NCI-H1048 (cell line): ENCODE measurements at regions not wholly inside any gene's neighbourhood (a gene's known extent, or its start where the extent isn't known, plus 50 kb on each side); places are given as distances from the start of the nearest gene placed in this dataset.

ENCODE experiments used
- DNase-seq: peaks from one replicate; lab custom pipeline; 2025; lab: John Stamatoyannopoulos, UW

DNA sequence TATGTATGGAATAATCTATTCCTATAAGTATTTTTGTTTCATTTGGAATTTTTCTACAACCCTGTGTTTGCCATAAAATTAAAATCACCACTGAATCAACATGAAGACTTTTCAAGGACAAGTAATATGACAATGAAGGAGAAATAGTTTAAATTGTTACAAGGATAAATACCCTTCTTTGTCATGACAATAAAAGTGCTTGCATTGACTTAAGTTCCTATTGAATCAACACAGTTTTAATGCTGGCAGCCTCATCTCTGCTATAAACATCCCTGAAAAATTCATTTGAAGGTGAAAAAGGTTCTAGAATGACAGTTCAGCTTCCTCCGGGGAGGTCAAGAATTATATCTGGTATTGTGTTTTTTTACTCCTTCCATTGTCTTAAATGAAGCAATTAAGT is 1105.1 kb upstream of the CDH9 start:
- DNase-seq, result no peak

DNA sequence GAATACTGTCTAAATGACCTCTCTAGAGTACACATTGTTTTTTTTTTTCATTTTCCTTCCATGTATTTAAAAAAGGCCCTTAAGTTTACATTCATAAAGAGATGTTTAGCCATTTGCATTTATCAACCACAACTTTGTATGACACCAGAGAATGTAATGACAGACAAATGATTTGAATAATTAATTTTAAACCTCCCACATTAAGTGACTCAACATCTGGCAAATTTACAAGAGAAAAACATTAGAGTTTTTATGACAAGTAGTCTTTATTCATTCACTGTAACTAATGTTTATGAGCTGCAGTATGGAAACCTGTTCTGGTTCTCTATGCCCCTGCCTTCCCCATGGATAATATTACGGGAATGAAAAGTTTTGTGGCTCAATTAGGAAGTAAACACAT is 1093.8 kb upstream of the CDH9 start:
- DNase-seq, result no peak

DNA sequence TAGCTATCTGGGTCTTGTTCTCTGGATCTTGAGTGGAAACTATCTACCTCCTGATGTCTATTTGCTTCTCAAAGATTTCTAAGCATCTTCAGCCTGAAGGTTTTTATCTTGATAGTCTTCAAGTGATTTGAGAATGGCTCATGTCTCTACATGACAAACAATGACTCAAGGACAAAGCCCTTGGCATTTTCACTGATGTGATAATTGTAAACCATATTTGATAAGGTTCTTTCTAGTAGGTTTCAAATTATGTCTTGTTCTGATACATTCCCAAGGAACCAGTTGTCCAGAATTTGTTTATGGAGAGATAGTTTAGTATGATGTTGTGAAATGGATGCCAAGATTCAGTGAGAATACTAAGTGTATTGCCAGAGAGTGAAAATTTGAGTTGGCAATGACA is 1079.3 kb upstream of the CDH9 start:
- DNase-seq, result no peak

DNA sequence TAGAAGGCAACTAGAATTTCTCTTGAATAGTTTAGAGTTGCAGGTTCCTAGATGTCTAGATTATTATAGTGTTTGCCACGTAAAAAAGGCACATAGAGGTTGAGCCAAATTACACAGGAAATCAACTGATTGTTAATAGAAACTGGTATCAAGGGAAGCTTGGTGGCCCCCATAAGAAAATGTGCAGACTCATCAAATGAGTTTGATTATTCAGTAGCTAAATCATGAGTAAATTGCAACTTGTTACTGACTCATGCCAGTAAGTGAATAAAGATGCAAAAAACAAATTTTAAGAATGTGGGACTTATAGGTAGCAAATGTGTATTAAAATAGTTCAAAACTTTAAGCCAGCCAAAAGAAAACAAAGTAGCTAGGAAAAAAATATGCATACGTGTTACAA is 1078.9 kb upstream of the CDH9 start:
- DNase-seq, result no peak

DNA sequence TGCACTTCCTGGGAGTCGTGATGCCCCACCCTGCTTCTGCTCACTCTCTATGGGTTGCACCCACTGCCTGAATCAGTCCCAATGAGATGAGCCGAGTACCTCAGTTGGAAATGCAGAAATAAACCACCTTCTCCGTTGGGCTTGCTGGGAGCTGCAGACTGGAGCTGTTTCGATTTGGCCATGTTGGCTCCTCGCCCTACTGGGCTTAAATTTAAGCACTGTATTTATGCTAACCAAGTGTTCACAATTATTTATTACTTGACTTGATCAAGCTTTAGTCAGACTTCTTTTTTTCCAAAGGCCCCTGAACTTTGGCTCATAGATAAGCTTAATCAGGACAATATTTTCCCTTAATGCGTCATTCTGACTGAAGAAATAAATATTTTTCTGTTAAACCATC is 1072.4 kb upstream of the CDH9 start:
- DNase-seq, result no peak

DNA sequence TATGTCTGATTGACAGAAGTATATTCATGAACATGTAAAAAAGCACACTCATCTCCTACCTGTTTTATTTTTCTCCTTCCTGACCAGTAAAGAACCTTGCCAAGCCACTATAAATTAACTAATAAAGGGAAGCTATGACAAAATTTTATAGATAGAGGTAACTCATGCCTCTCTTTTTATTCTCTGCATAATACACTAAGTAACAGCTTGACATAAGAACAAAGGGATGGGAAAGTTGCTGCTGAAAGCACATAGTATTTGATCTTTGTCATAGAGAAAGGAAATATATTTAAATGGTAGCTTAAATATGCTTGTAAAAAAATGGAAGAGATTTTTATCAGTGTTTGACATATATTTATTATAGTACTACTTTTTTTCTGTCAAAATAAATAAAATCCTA is 1065.7 kb upstream of the CDH9 start:
- no peak for DNase-seq

DNA sequence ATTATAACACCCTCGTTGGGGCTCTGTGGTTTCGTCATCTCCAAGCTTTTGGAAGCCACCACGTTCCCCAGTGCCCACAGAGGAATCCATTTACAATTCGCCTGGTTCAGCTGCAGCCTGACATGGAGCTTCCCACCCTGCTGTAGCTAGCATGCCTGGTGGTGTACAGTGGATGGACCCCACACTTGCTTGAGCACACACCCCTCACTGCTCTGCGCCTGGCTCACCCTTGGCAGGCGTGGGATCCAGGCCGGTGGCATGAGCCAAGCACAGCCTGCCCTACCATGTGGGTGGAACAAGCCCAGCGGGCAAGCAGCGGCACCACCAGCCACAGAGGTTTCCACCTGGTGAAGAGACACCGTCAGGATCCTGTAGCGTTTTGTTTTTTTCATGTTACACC is 1045.7 kb upstream of the CDH9 start:
- DNase-seq, result no peak

DNA sequence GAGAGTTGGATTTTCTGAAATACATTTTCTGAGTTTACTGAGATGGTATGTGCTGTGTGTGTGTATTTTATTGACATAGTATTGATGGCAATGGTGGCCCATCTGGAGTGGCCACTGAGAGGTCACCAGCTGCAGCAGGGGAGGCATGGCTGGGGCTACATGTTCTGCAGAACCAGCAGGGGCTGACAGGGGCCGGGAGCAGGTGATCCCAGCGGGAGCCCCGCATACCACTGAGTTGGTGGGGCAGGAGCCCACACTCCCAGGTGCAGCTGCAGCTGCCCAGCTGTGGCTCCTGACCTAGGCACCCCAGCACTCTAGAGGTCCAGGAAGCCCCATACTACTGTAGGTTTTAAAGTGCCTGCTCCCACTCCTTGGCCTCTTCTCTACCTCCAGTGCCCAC is 1044.2 kb upstream of the CDH9 start:
- no peak for DNase-seq

DNA sequence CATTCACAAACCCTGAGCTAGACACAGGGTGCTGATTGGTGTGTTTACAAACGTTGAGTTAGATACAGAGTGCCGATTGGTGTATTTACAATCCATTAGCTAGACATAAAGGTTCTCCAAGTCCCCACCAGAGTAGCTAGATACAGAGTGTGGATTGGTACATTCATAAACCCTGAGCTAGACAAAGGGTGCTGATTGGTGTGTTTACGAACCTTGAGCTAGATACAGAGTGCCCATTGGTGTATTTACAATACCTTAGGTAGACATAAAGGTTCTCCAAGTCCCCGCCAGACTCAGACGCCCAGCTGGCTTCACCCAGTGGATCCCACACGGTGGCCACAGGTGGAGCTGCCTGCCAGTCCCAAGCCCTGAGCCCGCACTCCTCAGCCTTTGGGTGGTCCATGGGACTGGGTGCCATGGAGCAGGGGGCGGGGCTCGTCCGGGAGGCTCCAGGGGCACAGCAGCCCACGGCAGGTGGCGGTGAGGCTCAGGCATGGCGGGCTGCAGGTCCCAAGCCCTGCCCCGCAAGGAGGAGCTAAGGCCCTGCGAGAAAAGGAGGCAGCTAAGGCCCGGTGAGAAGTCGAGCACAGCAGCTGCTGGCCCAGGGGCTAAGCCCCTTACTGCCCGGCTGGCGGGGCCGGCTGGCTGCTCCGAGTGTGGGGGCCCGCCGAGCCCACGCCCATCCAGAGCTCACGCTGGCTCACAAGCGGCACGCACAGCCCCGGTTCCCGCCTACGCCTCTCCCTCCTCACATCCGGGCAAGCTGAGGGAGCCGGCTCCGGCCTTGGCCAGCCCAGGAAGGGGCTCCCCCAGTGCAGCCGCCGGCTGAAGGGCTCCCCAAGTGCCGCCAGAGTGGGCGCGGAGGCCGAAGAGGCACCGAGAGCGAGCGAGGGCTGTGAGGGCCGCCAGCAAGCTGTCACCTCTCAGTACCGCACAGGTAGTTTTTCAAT is 1039.2 kb upstream of the CDH9 start:
- no peak for DNase-seq

DNA sequence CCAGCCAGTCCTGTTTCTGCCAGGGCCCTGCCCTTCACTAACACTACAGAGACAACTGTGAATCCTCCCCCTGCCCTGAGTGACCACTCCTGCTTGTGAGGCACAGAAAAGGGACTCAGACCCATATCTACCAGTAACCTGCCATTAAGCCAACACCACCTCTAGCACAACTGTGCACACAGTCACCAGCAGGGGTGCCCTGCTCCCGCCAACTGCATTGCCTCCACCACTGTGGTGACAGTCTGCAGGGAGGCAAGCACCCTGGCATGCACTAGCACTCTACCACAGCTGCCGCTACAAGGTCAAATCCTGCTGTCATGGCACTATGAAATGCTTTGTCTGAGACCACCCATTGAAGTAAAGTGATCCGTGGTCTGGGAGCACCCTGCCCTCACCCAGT is 1028.5 kb upstream of the CDH9 start:
- DNase-seq, result no peak

DNA sequence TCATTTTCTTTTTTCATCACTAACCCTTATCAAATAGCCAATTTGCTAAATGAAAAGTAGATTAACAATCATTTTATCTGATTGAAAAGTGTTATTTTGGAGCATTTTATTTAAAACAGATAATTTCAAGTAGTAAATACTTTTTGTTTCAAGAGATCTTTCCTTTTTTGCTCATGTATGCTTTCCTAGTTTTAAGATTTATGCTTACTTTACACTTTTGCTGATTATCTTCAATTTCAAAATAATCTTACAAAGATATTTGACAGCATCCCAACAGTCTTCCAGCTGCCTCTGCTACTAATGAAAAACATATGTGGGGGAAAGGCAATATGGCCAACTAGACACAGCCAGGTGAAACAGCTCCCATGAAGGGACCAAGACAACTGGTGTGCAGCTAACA is 1027.3 kb upstream of the CDH9 start:
- no peak for DNase-seq

DNA sequence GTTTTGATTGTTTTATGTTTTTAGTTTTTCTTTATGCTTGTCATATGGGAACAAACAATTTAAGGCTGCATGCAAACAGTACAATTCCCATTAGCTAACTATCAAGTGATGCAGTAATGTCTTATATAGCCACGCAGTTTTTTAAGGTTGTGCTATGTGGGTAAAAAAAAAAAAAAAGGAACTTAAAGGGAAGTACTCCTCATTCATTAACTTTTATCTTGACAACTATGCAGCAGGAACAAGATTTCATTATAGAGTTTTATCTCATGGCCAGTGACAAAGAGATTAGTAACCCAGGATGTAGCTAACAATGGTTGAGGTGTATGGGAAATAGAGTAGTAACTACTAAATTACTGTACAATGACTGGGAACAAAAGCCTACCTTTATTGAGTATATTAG is 1008.2 kb upstream of the CDH9 start:
- no peak for DNase-seq

DNA sequence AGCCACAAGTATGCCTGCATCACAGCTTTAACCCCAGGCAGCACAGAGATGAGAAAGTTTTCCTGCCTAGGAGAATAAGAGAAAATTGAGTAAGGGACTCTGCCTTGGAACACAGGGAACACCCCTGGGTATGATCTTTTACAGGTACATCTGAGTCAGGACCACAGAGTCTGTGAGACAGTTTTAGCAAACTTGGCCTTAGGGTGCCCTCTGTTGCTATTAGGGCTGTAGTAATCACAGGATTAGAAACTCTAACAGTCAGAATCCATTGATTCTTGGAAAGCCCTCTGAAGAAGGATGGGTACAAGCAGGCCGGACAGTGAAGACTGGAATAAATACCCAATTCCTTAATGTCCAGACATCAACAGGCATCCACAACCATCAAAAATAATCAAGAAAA is 989.5 kb upstream of the CDH9 start:
- DNase-seq, result no peak

DNA sequence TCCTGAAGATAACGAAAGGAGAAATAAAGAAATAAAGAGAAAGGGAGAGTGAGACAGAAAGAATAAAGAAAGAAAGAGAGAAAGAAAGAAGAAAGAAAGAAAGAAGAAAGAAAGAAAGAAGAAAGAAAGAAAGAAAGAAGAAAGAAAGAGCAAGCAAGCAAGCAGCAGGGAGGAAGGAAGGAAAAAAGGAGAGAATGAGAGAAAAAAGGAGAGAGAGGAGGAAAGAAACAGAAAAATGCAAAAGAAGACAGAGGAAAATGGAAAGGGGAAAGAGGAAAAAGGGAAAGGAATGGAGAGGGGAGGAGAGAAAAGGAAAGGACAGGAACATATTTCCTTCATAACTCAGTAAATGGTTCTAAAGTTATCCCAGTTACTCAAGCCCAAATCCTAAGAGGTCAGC is 978.8 kb upstream of the CDH9 start:
- DNase-seq, result no peak

DNA sequence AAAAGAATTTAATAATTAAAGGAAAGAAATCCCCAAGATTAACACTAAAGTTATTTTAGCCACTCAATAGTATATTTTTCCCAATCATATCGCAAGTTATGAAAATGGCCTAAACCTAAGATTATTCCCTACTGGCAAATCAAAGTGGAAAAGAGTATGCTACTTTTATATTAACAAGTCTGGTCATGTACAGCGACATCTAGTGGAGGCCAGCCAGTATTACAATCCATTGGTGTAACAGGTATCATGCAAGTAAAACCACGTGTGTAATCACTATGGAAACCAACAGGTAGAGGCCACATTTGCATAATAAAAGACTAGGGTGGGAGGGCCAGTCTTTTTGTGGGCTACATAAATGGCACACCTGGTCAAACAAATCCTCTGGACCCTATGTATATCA is 976.4 kb upstream of the CDH9 start:
- no peak for DNase-seq

DNA sequence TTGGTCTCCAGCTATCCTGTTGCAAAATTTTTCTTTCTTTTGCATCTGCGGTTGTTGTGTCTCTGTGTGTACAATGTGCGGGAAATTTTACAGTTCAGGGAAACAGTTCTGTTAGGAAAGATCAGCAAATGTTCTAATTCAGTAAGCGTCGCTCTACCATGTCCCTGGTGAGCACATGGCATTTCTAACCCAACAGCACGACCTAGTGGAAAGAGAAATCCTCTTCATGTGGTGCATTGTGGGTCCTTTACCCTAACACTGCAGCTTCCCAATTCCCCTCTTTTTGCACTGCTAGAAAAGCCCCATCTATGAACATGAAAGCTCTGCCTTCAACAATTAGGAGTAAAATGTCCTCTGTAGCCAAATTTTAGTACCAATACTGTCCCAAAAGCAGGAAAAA is 974.2 kb upstream of the CDH9 start:
- no peak for DNase-seq

DNA sequence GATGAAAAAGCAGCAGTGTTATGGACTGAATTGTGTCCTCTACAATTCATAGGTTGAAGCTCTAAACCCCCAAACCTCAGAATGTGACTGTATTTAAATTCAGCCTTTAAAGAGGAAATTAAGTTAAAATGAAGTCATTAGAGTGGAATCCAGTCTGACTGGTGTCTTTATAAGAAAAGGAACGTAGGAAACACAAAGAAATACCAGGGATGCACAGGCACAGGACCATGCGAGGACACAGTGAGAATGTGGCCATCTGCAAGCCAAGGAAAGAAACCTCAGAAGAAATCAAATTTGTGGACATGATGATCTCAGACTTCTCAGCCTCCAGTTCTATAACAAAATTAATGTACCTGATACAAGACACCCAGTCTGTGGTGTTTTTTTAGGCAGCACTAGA is 971.2 kb upstream of the CDH9 start:
- DNase-seq, result no peak

DNA sequence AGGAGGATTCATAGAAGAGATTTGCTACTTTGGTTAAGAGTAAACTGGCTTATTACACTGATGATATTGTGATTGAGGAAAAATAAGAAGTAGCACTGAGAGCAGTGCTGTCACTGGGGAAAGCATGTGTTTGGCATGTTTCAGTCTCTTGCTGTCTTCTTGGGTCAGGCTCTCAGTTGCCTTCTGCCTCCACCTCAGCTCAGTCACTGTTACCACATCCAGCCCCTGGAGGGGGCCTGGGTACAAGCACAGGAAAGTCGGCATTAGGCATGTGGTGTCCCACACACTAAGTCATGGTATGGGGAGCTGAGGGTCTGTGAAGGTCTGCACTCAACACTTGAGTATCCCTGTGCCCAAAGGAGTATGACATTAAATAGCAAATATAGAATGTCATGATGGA is 958.3 kb upstream of the CDH9 start:
- DNase-seq, result no peak

DNA sequence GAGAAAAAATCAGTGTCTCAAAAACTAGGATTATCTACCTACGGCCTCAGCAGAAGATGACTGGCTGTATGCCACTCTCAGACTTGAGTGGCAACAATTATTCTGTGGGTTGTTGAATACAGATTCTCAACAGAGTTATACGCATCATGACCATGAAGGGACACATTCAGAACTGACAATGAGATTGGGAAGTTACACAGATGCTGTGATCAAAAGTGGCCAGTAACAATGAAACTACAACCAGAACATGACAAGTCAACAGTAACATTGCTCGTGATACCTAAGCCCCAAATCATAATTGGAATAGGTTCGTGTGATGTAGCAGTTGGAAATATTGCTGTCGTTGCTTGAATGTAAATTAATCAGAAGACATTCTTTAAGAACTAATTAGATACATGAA is 957.5 kb upstream of the CDH9 start:
- DNase-seq, result no peak

DNA sequence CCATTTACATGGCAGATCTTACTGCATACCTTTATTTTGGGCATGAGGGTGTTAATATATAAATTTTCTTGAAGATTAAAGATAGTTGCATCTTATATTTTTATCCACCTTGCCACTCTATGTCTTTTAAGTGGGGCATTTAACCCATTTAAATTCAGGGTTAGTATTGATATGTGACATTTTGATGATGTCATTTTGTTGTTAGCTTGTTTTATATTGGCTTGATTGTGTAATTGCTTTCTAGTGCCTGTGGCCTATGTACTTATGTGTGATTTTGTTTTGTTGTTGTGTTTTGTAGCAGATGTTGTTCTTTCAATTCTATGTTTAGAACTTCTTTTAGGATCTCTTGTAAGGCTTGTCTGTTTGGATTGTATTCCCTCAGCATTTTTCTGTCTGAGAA is 939.9 kb upstream of the CDH9 start:
- no peak for DNase-seq

DNA sequence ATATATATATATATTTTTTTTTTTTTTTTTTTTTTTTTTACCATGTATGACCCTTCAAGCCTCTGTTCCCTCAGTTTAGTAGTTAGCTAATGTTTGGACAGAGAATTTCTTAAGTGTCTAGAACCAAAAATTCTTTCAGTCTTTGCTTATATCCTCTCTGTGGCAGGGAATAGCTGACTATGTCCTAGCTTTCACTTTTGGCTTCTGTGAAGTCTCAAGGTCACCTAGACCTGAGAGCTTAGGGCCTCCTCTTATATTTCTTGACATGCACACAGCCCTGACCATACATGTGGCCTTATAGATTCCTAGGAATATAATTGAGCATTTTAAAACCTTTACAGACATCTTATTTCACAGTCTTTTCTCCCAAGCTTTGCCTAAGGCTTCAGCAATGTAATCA is 930.8 kb upstream of the CDH9 start:
- no peak for DNase-seq

DNA sequence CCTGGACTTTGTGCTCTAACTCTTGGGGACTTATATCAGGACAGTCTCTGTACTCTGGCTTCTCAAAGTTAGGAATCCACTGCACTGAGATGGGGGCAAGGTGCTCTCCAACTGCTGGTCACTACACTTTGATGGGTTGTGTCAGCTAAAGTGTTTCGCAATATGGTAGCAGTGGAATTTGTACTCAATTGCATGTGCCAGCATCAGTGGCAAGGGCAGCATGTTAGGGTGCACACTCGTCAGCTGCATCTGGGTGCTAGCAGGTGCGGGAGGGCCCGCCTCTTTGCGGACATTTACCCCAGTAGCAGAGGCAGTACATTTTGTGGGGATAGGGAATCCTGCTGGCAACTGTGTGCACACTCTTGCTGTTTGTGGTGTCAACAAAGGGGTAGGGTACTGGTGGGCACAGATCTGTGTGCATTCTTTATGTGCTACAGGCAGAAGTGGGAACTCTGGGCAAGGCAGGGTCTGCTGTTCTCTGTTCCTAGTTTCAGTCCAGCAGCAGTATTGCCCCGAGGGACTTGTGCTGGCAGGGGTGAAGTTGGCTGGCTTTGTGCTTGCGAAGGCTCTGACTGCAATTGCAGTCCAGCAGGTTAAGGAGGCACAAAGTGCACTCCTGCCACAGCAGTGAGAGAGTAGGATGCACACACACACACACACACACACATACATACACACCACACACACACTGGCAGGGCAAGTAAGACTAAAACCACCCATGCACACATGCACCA is 924.8 kb upstream of the CDH9 start:
- DNase-seq, result no peak

DNA sequence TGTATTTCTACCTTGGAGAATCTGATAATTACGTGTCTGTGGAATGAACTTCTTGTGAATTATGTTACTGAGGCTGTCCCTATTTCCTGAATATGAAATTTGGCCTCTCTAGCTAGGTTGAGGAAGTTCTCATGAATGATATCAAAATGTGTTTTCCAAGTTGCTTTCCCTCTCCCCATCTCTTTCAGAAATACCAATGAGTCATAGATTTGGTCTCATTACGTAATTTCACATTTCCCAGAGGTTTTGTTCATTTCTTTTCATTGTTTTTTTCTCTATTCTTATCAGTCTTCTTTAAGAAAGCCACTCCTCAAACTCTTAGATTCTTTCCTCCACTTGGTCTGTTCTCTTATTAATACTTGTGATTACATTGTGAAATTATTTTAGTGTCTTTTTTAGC is 923.8 kb upstream of the CDH9 start:
- no peak for DNase-seq

DNA sequence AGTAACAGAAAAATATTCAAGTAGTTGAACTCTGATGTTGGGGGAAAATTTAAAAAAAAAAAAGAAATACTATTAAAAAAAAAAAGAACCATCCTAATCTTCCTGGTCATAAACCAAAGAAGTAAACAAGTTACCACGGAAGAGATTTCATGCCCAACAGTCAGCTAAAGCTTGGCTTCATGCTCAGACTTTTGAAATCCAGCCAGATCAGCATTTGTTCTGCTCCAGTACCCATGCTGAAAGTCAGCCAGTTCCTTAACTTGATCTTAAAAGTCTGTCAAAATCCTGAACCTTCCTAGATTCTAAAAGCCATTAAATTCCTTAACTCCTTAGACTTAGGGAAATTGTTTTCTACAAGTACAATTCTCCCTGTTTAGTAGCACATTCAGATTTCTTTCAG is 908.7 kb upstream of the CDH9 start:
- no peak for DNase-seq
